GM23338 (cell line): ENCODE measurements at regions not wholly inside any gene's neighbourhood (a gene's known extent, or its start where the extent isn't known, plus 50 kb on each side); places are given as distances from the start of the nearest gene placed in this dataset.

Experiments
- ATAC-seq: fragments of 200-7000 bp; cut with Tn5 transposase; 3 replicates; pipeline ENCODE4 v1.9.1; 2020
- DNase-seq: peaks from one replicate; pipeline ENCODE4 v3.0.0-alpha.2; 2015; ENCODE audit warnings: low spot score
- H2AFZ ChIP-seq: fragments of 200-600 bp; sonication (generic); 2 replicates; pipeline ENCODE4 v1.8.0; 2016; ENCODE audit warnings: antibody characterized with exemption, mild to moderate bottlenecking, moderate library complexity
- H3F3A ChIP-seq: fragments of 200-600 bp; sonication (generic); replicated peaks from 2 replicates; pipeline ENCODE4 v1.8.0; 2017; ENCODE audit warnings: antibody characterized with exemption, mixed run types, low read depth
- H3K27ac ChIP-seq: fragments of 200-600 bp; sonication (generic); 2 replicates; pipeline ENCODE4 v1.6.1; 2016; ENCODE audit warnings: low read depth
- H3K27me3 ChIP-seq: fragments of 200-600 bp; sonication (generic); 2 replicates; pipeline ENCODE4 v1.8.0; 2016; ENCODE audit warnings: mild to moderate bottlenecking, mixed run types, moderate library complexity; ENCODE audit not compliant: insufficient read depth
- H3K36me3 ChIP-seq: fragments of 200-600 bp; sonication (generic); 2 replicates; pipeline ENCODE4 v1.8.0; 2016; ENCODE audit warnings: mild to moderate bottlenecking; ENCODE audit not compliant: insufficient read depth
- H3K4me1 ChIP-seq: fragments of 200-600 bp; sonication (generic); 2 replicates; pipeline ENCODE4 v1.8.0; 2016; ENCODE audit warnings: mild to moderate bottlenecking, moderate library complexity; ENCODE audit not compliant: insufficient read depth
- H3K4me2 ChIP-seq: fragments of 200-600 bp; sonication (generic); 2 replicates; pipeline ENCODE4 v1.7.1; 2017; ENCODE audit warnings: mixed run types
- H3K4me3 ChIP-seq: fragments of 200-600 bp; sonication (generic); 2 replicates; pipeline ENCODE4 v1.6.1; 2016; ENCODE audit warnings: mixed run types
- H3K79me2 ChIP-seq: fragments of 200-600 bp; sonication (generic); replicated peaks from 2 replicates; pipeline ENCODE4 v1.8.0; 2017; ENCODE audit warnings: mild to moderate bottlenecking; ENCODE audit not compliant: insufficient read depth
- H3K9me2 ChIP-seq: fragments of 200-600 bp; sonication (generic); 2 replicates; pipeline ENCODE4 v1.8.0; 2017; ENCODE audit not compliant: insufficient read depth
- H4K20me1 ChIP-seq: fragments of 200-600 bp; sonication (generic); replicated peaks from 2 replicates; pipeline ENCODE4 v1.8.0; 2017; ENCODE audit warnings: mild to moderate bottlenecking; ENCODE audit not compliant: insufficient read depth
- H3K27ac Mint-ChIP-seq: 2 replicates; pipeline ENCODE4 v1.8.0; 2020; ENCODE audit warnings: inconsistent platforms, mild to moderate bottlenecking, moderate library complexity, mixed read lengths
- H3K27me3 Mint-ChIP-seq: 3 replicates; pipeline ENCODE4 v1.8.0; 2022; ENCODE audit warnings: low read depth, mild to moderate bottlenecking, moderate library complexity, mixed read lengths, inconsistent platforms; ENCODE audit not compliant: insufficient read depth, poor library complexity
- H3K36me3 Mint-ChIP-seq: 3 replicates; pipeline ENCODE4 v1.8.0; 2021; ENCODE audit warnings: low read depth, mild to moderate bottlenecking, inconsistent platforms, moderate library complexity, mixed read lengths
- H3K4me1 Mint-ChIP-seq: 3 replicates; pipeline ENCODE4 v1.8.0; 2020; ENCODE audit warnings: mild to moderate bottlenecking, inconsistent platforms, mixed read lengths
- H3K4me3 Mint-ChIP-seq: 3 replicates; pipeline ENCODE4 v1.8.0; 2021; ENCODE audit warnings: moderate library complexity, mild to moderate bottlenecking, inconsistent platforms, mixed read lengths
- H3K9me3 Mint-ChIP-seq: 3 replicates; pipeline ENCODE4 v1.8.0; 2020; ENCODE audit warnings: moderate library complexity, mild to moderate bottlenecking, inconsistent platforms, mixed read lengths
- CREB1 ChIP-seq: fragments of 250-450 bp; sonication (Bioruptor Pico); IDR thresholded peaks from 2 replicates; pipeline ENCODE4 v1.5.0; 2020; ENCODE audit warnings: low read depth, mild to moderate bottlenecking, moderate library complexity
- EZH2phosphoT487 ChIP-seq: fragments of 200-600 bp; sonication (generic); IDR thresholded peaks from one replicate; pipeline ENCODE4 v1.8.1; 2018; ENCODE audit warnings: antibody characterized with exemption; ENCODE audit not compliant: unreplicated experiment
- POLR2AphosphoS5 ChIP-seq: IDR thresholded peaks from 2 replicates; pipeline ENCODE4 v1.6.1; 2016; ENCODE audit warnings: antibody characterized with exemption, low read depth
- TF ChIP-seq, protein P1 (sequence below): IDR thresholded peaks from one replicate; pipeline ENCODE4 v1.6.1; 2018; ENCODE audit warnings: antibody characterized with exemption; ENCODE audit not compliant: unreplicated experiment

DNA sequence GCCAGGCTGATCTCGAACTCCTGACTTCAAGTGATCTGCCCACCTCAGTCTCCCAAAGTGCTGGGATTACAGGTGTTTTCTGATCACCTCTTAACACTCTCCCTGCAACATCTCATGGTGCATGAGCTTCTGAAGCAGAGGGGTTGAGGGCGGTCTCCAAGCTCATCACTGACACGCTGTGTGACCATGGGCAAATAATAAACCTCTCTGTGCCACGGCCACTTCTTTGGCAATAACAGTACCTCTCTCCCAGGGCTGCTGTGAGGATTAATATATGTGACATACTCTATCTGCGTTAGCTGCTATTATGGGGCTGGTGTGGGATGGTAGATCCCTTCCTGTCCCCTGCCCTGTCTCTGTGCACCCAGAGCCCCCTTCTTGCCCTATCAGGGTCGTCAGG lies 62.9 kb upstream of the LHX5 start:
- Histone ChIP-seq H4K20me1 (no peaks in the 10 kb centered on the region), H3F3A (no peaks in the 10 kb centered on the region), H3K4me2 (no peak overlapping the region), H3K4me1 (no peaks in the 10 kb centered on the region), H3K27ac (no peak overlapping the region), H3K79me2 (no peaks in the 10 kb centered on the region), H3K9me2 (no peaks in the 10 kb centered on the region), H3K27me3 (0 out of 2 replicates have a peak, but pooled peaks cover under 1% of the 10 kb centered on the region), H3K36me3 (no peaks in the 10 kb centered on the region), H2AFZ (no peak overlapping the region), H3K4me3 (no peak overlapping the region)
- Mint-ChIP-seq H3K36me3 (peaks cover 9% of the 10 kb centered on the region), H3K27ac (no peak overlapping the region), H3K4me3 (no peak overlapping the region), H3K4me1 (0 out of 3 replicates have a peak, but pooled peaks cover 2% of the 10 kb centered on the region), H3K27me3 (peaks cover 11% of the 10 kb centered on the region), H3K9me3 (peaks cover 23% of the 10 kb centered on the region)
- TF ChIP-seq EZH2phosphoT487, result no peak
- no peak for TF ChIP-seq POLR2AphosphoS5
- no peak for TF ChIP-seq CREB1 (CRISPR knock-in tag)
- TF ChIP-seq, protein P1, sequence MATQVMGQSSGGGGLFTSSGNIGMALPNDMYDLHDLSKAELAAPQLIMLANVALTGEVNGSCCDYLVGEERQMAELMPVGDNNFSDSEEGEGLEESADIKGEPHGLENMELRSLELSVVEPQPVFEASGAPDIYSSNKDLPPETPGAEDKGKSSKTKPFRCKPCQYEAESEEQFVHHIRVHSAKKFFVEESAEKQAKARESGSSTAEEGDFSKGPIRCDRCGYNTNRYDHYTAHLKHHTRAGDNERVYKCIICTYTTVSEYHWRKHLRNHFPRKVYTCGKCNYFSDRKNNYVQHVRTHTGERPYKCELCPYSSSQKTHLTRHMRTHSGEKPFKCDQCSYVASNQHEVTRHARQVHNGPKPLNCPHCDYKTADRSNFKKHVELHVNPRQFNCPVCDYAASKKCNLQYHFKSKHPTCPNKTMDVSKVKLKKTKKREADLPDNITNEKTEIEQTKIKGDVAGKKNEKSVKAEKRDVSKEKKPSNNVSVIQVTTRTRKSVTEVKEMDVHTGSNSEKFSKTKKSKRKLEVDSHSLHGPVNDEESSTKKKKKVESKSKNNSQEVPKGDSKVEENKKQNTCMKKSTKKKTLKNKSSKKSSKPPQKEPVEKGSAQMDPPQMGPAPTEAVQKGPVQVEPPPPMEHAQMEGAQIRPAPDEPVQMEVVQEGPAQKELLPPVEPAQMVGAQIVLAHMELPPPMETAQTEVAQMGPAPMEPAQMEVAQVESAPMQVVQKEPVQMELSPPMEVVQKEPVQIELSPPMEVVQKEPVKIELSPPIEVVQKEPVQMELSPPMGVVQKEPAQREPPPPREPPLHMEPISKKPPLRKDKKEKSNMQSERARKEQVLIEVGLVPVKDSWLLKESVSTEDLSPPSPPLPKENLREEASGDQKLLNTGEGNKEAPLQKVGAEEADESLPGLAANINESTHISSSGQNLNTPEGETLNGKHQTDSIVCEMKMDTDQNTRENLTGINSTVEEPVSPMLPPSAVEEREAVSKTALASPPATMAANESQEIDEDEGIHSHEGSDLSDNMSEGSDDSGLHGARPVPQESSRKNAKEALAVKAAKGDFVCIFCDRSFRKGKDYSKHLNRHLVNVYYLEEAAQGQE, result no peak
- DNase-seq, result no peak
- no peak for ATAC-seq

DNA sequence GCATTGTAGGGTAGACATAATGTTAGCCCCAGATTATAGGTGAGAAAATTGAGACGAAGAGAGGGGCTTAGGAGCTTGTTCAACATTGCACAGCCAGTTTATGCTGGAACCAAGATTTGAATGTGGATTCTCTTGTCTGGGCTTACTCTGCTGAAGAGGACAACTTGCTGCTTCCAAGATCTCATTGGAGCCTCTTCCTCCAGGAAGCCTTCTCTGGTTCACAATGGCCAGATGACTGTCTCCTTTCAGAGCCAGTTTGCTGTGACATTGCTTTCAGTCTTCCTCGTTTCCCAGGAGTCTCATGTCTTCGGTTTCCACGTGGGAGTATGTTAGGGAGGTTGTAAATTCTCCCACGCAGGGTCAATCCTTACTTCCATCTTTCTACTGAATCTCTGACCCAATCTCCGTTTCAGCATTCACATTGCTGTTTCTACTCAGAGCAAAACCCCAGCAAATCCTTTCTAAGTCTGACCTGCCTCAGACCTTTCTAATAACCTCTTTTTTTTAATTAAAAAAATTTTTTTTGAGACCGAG lies 62.2 kb upstream of the LHX5 start:
- Histone ChIP-seq H3K27ac (no peak overlapping the region), H3K36me3 (no peaks in the 10 kb centered on the region), H3K79me2 (no peaks in the 10 kb centered on the region), H3K4me2 (no peak overlapping the region), H3K4me1 (peaks cover 6% of the 10 kb centered on the region; the same call in 1 of the 2 replicates), H2AFZ (no peak overlapping the region), H4K20me1 (no peaks in the 10 kb centered on the region), H3K9me2 (no peaks in the 10 kb centered on the region), H3K4me3 (no peak overlapping the region), H3K27me3 (0 out of 2 replicates have a peak, but pooled peaks cover 2% of the 10 kb centered on the region), H3F3A (no peaks in the 10 kb centered on the region)
- TF ChIP-seq, protein P1, result no peak
- peaks cover 24% of the 10 kb centered on the region for H3K9me3 Mint-ChIP-seq
- peaks cover 6% of the 10 kb centered on the region; the same call in 1 of the 3 replicates for H3K4me1 Mint-ChIP-seq
- peaks cover 10% of the 10 kb centered on the region for H3K36me3 Mint-ChIP-seq
- H3K27me3 Mint-ChIP-seq, result peaks cover 9% of the 10 kb centered on the region
- no peak overlapping the region for H3K27ac Mint-ChIP-seq
- no peak for DNase-seq
- no peak for ATAC-seq
- no peak overlapping the region for H3K4me3 Mint-ChIP-seq
